Lower leg skin (tissue), 4 donors: ENCODE measurements at regions not wholly inside any gene's neighbourhood (a gene's known extent, or its start where the extent isn't known, plus 50 kb on each side); places are given as distances from the start of the nearest gene placed in this dataset.

ENCODE experiments used
- DNase-seq, 2 donors: peaks; one replicate each; pipeline ENCODE4 v3.0.0-alpha.2; 2019; ENCODE audit warnings: low spot score in 2 of 2
- H3K4me3 ChIP-seq: fragments of 200-600 bp; sonication (generic); 2 replicates; pipeline ENCODE4 v1.5.1; 2017; ENCODE audit warnings: mild to moderate bottlenecking, low read depth; ENCODE audit not compliant: poor library complexity, severe bottlenecking
- POLR2A ChIP-seq, 2 donors: fragments of 450-650 bp; IDR thresholded peaks; one replicate each; pipeline ENCODE4 v1.6.1; 2016 to 2017; ENCODE audit warnings: antibody characterized with exemption in 2 of 2, mild to moderate bottlenecking in 1 of 2, moderate library complexity in 1 of 2
- whole genome bisulfite sequencing, 2 donors: methylation state at CpG; one replicate each; pipeline ENCODE4 v1.1.5; 2018; 5-methylcytosine and 5-hydroxymethylcytosine counted together
- intact Hi-C: fragments of 100-400 bp; cut with DNase I; formaldehyde crosslinking; loops from one replicate; pipeline ENCODE4 v1.15.0; 2023; ENCODE audit warnings: low total_unique reads
- TF ChIP-seq, protein P1 (sequence below), 3 donors: fragments of 450-650 bp; IDR thresholded peaks; one replicate each; pipeline ENCODE4 v1.5.1; 2016; ENCODE audit warnings: antibody characterized with exemption in 3 of 3, mild to moderate bottlenecking in 3 of 3, moderate library complexity in 2 of 3

DNA sequence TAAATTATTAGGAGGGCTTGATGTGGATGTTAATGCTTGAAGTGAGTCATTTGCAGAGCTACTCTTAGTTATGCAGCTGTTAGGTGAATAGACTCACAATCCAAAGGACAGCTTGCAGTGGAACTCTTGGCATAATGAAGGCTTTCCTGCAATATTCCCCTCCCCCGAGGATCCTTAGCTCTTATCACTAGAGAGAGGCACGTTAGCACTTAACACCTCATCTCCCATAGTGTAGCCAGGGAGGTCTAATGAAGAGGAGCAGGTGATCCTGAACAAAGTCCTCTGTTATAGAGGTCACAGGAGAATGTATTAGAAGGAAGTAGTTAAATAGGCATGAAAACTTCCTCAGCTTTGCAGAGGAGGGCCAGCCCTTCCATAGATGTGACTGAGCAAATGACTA is 919.2 kb upstream of the FAT3 start:
- intact Hi-C loops, result no loop called here
- DNase-seq, result no peak
- 60 to 76% methylated on average over 2 of the region's 2 CpGs for WGBS, 2 donors
- TF ChIP-seq, protein P1, sequence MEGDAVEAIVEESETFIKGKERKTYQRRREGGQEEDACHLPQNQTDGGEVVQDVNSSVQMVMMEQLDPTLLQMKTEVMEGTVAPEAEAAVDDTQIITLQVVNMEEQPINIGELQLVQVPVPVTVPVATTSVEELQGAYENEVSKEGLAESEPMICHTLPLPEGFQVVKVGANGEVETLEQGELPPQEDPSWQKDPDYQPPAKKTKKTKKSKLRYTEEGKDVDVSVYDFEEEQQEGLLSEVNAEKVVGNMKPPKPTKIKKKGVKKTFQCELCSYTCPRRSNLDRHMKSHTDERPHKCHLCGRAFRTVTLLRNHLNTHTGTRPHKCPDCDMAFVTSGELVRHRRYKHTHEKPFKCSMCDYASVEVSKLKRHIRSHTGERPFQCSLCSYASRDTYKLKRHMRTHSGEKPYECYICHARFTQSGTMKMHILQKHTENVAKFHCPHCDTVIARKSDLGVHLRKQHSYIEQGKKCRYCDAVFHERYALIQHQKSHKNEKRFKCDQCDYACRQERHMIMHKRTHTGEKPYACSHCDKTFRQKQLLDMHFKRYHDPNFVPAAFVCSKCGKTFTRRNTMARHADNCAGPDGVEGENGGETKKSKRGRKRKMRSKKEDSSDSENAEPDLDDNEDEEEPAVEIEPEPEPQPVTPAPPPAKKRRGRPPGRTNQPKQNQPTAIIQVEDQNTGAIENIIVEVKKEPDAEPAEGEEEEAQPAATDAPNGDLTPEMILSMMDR (IDR thresholded peaks at IDR 0.05), result no peak
- no peak for TF ChIP-seq POLR2A (IDR thresholded peaks at IDR 0.05)
- H3K4me3 ChIP-seq, result no peak overlapping the region

DNA sequence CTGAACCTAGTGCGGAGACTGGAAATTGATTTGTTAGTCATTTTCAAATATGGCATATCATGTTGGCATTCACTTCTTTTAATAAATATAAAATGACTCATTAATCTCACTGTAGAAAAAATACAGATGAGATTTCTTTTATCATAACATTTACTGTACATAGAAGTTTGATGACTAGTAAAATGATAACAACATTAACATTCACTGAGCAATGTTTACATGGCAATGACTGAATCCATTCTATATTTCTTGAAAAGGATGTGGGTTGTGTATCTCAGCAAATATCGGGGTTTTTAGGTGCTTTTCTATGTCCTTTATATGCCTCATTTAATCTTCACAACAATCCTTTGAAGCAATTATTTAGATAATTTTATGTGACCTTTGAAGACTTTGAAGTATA is 920.9 kb upstream of the FAT3 start:
- TF ChIP-seq, protein P1 (IDR thresholded peaks at IDR 0.05), result no peak
- no peak for TF ChIP-seq POLR2A (IDR thresholded peaks at IDR 0.05)

DNA sequence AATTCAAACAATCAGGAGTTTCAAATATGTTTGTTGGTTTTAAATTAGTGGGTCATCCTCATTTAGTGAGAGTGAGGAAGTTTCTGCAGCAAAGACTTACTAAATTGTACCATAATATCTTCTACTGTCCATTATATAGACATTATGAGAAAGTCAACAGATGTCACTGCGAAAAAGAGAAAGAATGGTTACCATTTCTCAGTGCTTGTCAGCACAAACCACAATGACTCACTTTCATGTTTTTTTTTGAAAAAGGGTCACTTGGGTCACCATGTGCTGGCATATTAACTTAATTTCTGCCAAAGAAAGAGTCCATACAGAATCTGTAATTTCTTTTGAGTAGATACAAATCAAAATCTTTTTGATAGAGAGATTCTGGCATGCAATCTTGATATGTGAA is 924.6 kb upstream of the FAT3 start:
- TF ChIP-seq POLR2A (IDR thresholded peaks at IDR 0.05), result no peak
- TF ChIP-seq, protein P1 (IDR thresholded peaks at IDR 0.05), result no peak
- intact Hi-C loops, result no loop called here
- no peak overlapping the region for H3K4me3 ChIP-seq
- 76 to 79% methylated on average over 1 of the region's 1 CpG for WGBS, 2 donors
- no peak for DNase-seq

More for the DNA sequence above, 920.9 kb upstream of the FAT3 start:
- intact Hi-C loops, result no loop called here
- WGBS, 2 donors, result 91 to 92% methylated on average over 2 of the region's 2 CpGs
- DNase-seq, result no peak
- H3K4me3 ChIP-seq, result no peak overlapping the region

DNA sequence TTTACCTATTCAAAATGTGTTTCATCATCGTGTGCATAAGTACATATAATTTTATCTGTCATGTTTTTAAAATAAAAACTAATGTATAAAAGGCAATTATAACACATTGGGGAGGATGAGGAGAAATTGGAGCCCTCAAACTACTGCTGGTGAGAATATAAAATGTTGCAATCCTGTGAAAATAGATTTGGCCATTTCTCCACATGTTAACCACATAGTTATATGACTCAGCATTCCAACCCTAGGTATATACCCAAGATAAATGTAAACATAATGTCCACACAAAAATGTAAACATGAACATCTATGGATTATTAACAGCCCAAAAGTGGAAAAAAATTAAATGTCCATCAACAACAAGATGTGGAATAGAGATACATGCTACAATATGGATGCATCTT is 928.0 kb upstream of the FAT3 start:
- intact Hi-C loops, result no loop called here
- WGBS, 2 donors, result 62 to 79% methylated on average over 1 of the region's 1 CpG
- no peak for DNase-seq
- no peak overlapping the region for H3K4me3 ChIP-seq
- TF ChIP-seq, protein P1 (IDR thresholded peaks at IDR 0.05), result no peak
- TF ChIP-seq POLR2A (IDR thresholded peaks at IDR 0.05), result no peak

DNA sequence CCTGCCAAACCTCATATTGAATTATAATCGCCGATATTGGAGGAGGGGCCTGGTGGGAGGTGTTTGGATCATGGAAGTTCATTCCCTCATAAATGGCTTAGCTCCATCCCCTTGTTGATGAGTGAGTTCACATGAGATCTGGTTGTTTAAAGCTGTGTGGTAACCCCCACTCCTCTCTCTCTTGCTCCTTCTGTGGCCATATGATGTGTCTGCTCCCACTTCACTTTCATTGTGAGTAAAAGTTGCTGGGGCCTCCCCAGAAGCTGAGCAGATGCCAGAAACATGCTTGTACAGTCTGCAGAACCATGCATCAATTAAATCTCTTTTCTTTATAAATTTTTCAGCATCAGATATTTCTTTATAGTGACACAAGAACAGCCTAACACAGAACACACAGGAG is 929.0 kb upstream of the FAT3 start:
- WGBS, 2 donors, result 68 to 78% methylated on average over 2 of the region's 2 CpGs
- intact Hi-C loops, result no loop called here
- no peak overlapping the region for H3K4me3 ChIP-seq
- TF ChIP-seq, protein P1 (IDR thresholded peaks at IDR 0.05), result no peak
- no peak for TF ChIP-seq POLR2A (IDR thresholded peaks at IDR 0.05)
- no peak for DNase-seq

DNA sequence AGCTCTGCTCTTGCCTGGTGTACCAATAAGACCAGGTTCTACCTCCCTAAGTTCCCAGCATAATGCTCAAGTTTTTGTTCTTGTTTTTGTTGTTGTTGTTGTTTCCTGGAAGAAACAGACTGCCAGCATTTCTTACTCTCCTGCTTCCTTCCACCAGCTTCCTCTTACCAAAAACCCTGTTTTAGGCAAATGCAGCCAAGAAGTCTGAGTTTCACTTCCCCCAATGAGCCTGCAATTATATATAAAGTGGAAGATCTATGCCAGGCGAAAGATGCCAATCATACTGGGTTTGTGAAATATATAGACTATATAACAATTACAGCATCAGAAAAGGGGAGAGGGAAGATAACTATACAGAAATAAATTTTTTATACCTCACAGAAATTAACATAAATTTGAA is 931.5 kb upstream of the FAT3 start:
- TF ChIP-seq POLR2A (IDR thresholded peaks at IDR 0.05), result no peak
- TF ChIP-seq, protein P1 (IDR thresholded peaks at IDR 0.05), result no peak
- no peak overlapping the region for H3K4me3 ChIP-seq
- WGBS, 2 donors, result 89 to 98% methylated on average over 1 of the region's 1 CpG
- intact Hi-C loops, result no loop called here
- DNase-seq, result no peak
